SU-DHL-6 (cell line): ENCODE measurements at regions not wholly inside any gene's neighbourhood (a gene's known extent, or its start where the extent isn't known, plus 50 kb on each side); places are given as distances from the start of the nearest gene placed in this dataset.

Experiments
- H2AFZ ChIP-seq: fragments of 200-600 bp; sonication (generic); 2 replicates; pipeline ENCODE4 v1.6.1; 2014; ENCODE audit warnings: low read depth, mild to moderate bottlenecking, moderate library complexity, mixed read lengths, antibody characterized with exemption, low read length; ENCODE audit not compliant: severe bottlenecking
- H3F3A ChIP-seq: fragments of 200-600 bp; shearing (Covaris generic); 2 replicates; pipeline ENCODE4 v1.6.0; 2016; ENCODE audit warnings: antibody characterized with exemption, mild to moderate bottlenecking; ENCODE audit not compliant: insufficient read depth
- H3K27ac ChIP-seq: fragments of 200-600 bp; sonication (generic); 2 replicates; pipeline ENCODE4 v1.5.1; 2016; ENCODE audit warnings: low read depth, mild to moderate bottlenecking, low read length, moderate library complexity, mixed read lengths
- H3K27me3 ChIP-seq: fragments of 200-600 bp; sonication (generic), shearing (Covaris generic); 2 replicates; pipeline ENCODE4 v1.6.0; 2014; ENCODE audit warnings: mild to moderate bottlenecking, low read length
- H3K36me3 ChIP-seq: fragments of 200-600 bp; sonication (generic); 2 replicates; pipeline ENCODE4 v1.6.1; 2014; ENCODE audit warnings: mild to moderate bottlenecking, low read length, mixed read lengths
- H3K4me2 ChIP-seq: fragments of 300-600, 200-600 bp; shearing (Covaris generic), sonication (generic); 2 replicates; pipeline ENCODE4 v1.6.0; 2014; ENCODE audit warnings: low read length, low read depth, mild to moderate bottlenecking; ENCODE audit not compliant: poor library complexity, severe bottlenecking
- H3K4me3 ChIP-seq: fragments of 200-600 bp; sonication (generic); 2 replicates; pipeline ENCODE4 v1.5.1; 2014; ENCODE audit warnings: antibody characterized with exemption, low read length, mild to moderate bottlenecking, mixed read lengths; ENCODE audit not compliant: insufficient read depth, poor library complexity, severe bottlenecking
- H3K79me2 ChIP-seq: fragments of 200-600 bp; sonication (generic); 2 replicates; pipeline ENCODE4 v1.6.1; 2014; ENCODE audit warnings: mild to moderate bottlenecking, low read length, moderate library complexity; ENCODE audit not compliant: insufficient read depth
- H3K9ac ChIP-seq: fragments of 200-600 bp; sonication (generic); 2 replicates; pipeline ENCODE4 v1.7.0; 2014; ENCODE audit warnings: mild to moderate bottlenecking, low read length
- H3K9me2 ChIP-seq: fragments of 200-600 bp; sonication (generic); replicated peaks from 2 replicates; pipeline ENCODE4 v1.6.1; 2014; ENCODE audit warnings: low read length; ENCODE audit not compliant: insufficient read depth
- H3K9me3 ChIP-seq: fragments of 200-600 bp; sonication (generic); 2 replicates; pipeline ENCODE4 v1.6.1; 2014; ENCODE audit warnings: low read length, mixed read lengths; ENCODE audit not compliant: insufficient read depth
- H4K20me1 ChIP-seq: fragments of 200-600 bp; sonication (generic); 2 replicates; pipeline ENCODE4 v1.6.1; 2014; ENCODE audit warnings: low read depth, mild to moderate bottlenecking, antibody characterized with exemption, low read length, moderate library complexity, mixed read lengths
- CTCF ChIP-seq: fragments of 200-600 bp; sonication (generic); IDR thresholded peaks from one replicate; pipeline ENCODE4 v1.5.1; 2017; ENCODE audit warnings: antibody characterized with exemption, mild to moderate bottlenecking, low read length, moderate library complexity; ENCODE audit not compliant: insufficient read depth, poor library complexity, severe bottlenecking
- EZH2phosphoT487 ChIP-seq: fragments of 200-600 bp; sonication (generic), shearing (Covaris generic); conservative IDR thresholded peaks from 2 replicates; pipeline ENCODE4 v1.6.1; 2018; ENCODE audit warnings: mild to moderate bottlenecking, antibody characterized with exemption, low read length, moderate library complexity, mixed read lengths

- Histone ChIP-seq H3K4me2 (no peak overlapping the region), H3K36me3 (no peaks in the 10 kb centered on the region), H3K9me2 (no peaks in the 10 kb centered on the region), H3K4me3 (no peak overlapping the region), H4K20me1 (no peaks in the 10 kb centered on the region), H3K79me2 (no peaks in the 10 kb centered on the region), H3K9me3 (no peaks in the 10 kb centered on the region), H3K27ac (no peak overlapping the region), H3K9ac (no peak overlapping the region), H3K27me3 (no peaks in the 10 kb centered on the region), H2AFZ (no peak overlapping the region), H3F3A (no peaks in the 10 kb centered on the region)
- no peak for TF ChIP-seq CTCF
- no peak for TF ChIP-seq EZH2phosphoT487
These were observed 577.0 kb downstream of the FAT4 start for GRCh38 chr4:125891597-125892258.

- Histone ChIP-seq H3K27ac (no peak overlapping the region), H4K20me1 (no peaks in the 10 kb centered on the region), H3K36me3 (no peaks in the 10 kb centered on the region)
These were observed 590.0 kb downstream of the FAT4 start for GRCh38 chr4:125904802-125905201.

GRCh38 chr4:125911058-125911457 is 596.3 kb downstream of the FAT4 start:
- TF ChIP-seq EZH2phosphoT487: no peak
- no peak for TF ChIP-seq CTCF
- H3K9me3 ChIP-seq: no peaks in the 10 kb centered on the region
- H4K20me1 ChIP-seq: no peaks in the 10 kb centered on the region
- H3F3A ChIP-seq: no peaks in the 10 kb centered on the region
- H3K9ac ChIP-seq: no peak overlapping the region
- H3K27me3 ChIP-seq: no peaks in the 10 kb centered on the region
- no peaks in the 10 kb centered on the region for H3K9me2 ChIP-seq
- H3K27ac ChIP-seq: no peak overlapping the region
- no peak overlapping the region for H3K4me3 ChIP-seq
- no peak overlapping the region for H3K4me2 ChIP-seq
- no peaks in the 10 kb centered on the region for H3K79me2 ChIP-seq
- H2AFZ ChIP-seq: no peak overlapping the region
- no peaks in the 10 kb centered on the region for H3K36me3 ChIP-seq

More at GRCh38 chr4:125904802-125905201, 590.0 kb downstream of the FAT4 start:
- H3K9me3 ChIP-seq: no peaks in the 10 kb centered on the region
- no peaks in the 10 kb centered on the region for H3K79me2 ChIP-seq
- no peak overlapping the region for H3K4me3 ChIP-seq
- H3K4me2 ChIP-seq: no peak overlapping the region
- no peaks in the 10 kb centered on the region for H3K9me2 ChIP-seq
- TF ChIP-seq CTCF (no peak), EZH2phosphoT487 (no peak)
- no peaks in the 10 kb centered on the region for H3K27me3 ChIP-seq
- no peak overlapping the region for H2AFZ ChIP-seq
- H3F3A ChIP-seq: no peaks in the 10 kb centered on the region
- no peak overlapping the region for H3K9ac ChIP-seq
